ENCODE measurements at regions not wholly inside any gene's neighbourhood (a gene's known extent, or its start where the extent isn't known, plus 50 kb on each side); places are given as distances from the start of the nearest gene placed in this dataset.

DNA sequence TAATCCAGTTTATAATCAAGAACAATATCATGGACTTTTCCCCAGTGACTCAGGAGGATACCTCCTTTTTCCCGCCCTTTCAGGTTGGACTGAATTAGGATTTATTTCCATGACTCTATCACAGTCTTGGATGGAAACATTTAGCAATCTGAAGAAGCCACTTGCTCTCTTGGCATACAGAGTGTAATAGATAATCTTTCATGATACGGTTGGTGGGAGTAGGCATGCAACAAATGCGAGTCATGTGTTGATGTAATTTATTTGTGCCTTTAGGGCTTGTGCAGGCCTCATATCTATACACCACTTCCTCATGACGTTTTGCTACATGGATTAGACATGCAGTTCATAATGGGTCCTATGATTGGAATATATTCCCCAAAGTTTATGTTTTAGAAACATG lies 54.2 kb upstream of the MCTP2 start:
- TF ChIP-seq, protein P1, sequence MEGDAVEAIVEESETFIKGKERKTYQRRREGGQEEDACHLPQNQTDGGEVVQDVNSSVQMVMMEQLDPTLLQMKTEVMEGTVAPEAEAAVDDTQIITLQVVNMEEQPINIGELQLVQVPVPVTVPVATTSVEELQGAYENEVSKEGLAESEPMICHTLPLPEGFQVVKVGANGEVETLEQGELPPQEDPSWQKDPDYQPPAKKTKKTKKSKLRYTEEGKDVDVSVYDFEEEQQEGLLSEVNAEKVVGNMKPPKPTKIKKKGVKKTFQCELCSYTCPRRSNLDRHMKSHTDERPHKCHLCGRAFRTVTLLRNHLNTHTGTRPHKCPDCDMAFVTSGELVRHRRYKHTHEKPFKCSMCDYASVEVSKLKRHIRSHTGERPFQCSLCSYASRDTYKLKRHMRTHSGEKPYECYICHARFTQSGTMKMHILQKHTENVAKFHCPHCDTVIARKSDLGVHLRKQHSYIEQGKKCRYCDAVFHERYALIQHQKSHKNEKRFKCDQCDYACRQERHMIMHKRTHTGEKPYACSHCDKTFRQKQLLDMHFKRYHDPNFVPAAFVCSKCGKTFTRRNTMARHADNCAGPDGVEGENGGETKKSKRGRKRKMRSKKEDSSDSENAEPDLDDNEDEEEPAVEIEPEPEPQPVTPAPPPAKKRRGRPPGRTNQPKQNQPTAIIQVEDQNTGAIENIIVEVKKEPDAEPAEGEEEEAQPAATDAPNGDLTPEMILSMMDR (IDR thresholded peaks at IDR 0.05; ENCODE audit: borderline replicate concordance, extremely low read depth, low read length, poor library complexity, severe bottlenecking), result no peak
- no peak for TF ChIP-seq EZH2 (IDR thresholded peaks at IDR 0.05; ENCODE audit: borderline replicate concordance, low read depth, low read length, severe bottlenecking)
